SK-N-SH (cell line): ENCODE measurements at regions not wholly inside any gene's neighbourhood (a gene's known extent, or its start where the extent isn't known, plus 50 kb on each side); places are given as distances from the start of the nearest gene placed in this dataset.
"Not testable (repeated sequence)": the region's sequence is repeated elsewhere in the genome, so short reads cannot be mapped to it uniquely, and the experiment has no call there.

Source experiments
- CTCF ChIA-PET: fragments of 300-600, 350-600 bp; formaldehyde crosslinking; extraction: SDS; loops from one replicate; lab custom pipeline; 2021; lab: Yijun Ruan, JAX
- POLR2A ChIA-PET: fragments of 350-600 bp; sonication (Branson Sonifier 250); formaldehyde crosslinking; extraction: SDS; loops from one replicate; lab custom pipeline; 2020; ENCODE audit warnings: antibody characterized with exemption, inconsistent platforms; lab: Yijun Ruan, JAX
- DNase-seq: peaks from one replicate; pipeline ENCODE4 v3.0.0; 2012
- H2AFZ ChIP-seq: fragments of 200-600 bp; sonication (generic); 2 replicates; pipeline ENCODE4 v1.8.1; 2016; ENCODE audit warnings: antibody characterized with exemption, mild to moderate bottlenecking, low read depth
- H3F3A ChIP-seq: fragments of 200-600 bp; sonication (generic); replicated peaks from 2 replicates; pipeline ENCODE3; 2016; ENCODE audit warnings: antibody characterized with exemption, mild to moderate bottlenecking; ENCODE audit not compliant: insufficient read depth
- H3K27ac ChIP-seq, 2 experiments: fragments of 200-500 bp in 1 of 2; fragments of 200-600 bp in 1 of 2; sonication (Bioruptor generic) in 1 of 2; sonication (generic), shearing (Covaris generic) in 1 of 2; 2 replicates each; pipeline versions ENCODE4 v1.5.1 to v1.6.1; 2014 to 2016; ENCODE audit warnings: low read depth in 2 of 2, inconsistent platforms in 1 of 2, low read length in 1 of 2, mild to moderate bottlenecking in 1 of 2, mixed read lengths in 1 of 2
- H3K27me3 ChIP-seq: fragments of 200-600 bp; sonication (generic), shearing (Covaris generic); 2 replicates; pipeline ENCODE4 v1.6.1; 2016; ENCODE audit warnings: mixed run types; ENCODE audit not compliant: insufficient read depth
- H3K36me3 ChIP-seq, 2 experiments: fragments of 200-500 bp in 1 of 2; fragments of 200-600 bp in 1 of 2; sonication (Bioruptor generic) in 1 of 2; sonication (generic) in 1 of 2; replicated peaks in 1 of 2; 2 replicates each; pipeline versions ENCODE3 to v1.5.1; 2014 to 2016; ENCODE audit warnings: low read length in 1 of 2, mild to moderate bottlenecking in 1 of 2; ENCODE audit not compliant: insufficient read depth in 2 of 2, control insufficient read depth in 1 of 2
- H3K4me1 ChIP-seq, 2 experiments: fragments of 200-500 bp in 1 of 2; fragments of 200-600 bp in 1 of 2; sonication (Bioruptor generic) in 1 of 2; sonication (generic), shearing (Covaris generic) in 1 of 2; 2 replicates each; pipeline versions ENCODE4 v1.5.1 to v1.6.1; 2014 to 2016; ENCODE audit warnings: low read depth in 1 of 2, low read length in 1 of 2, mixed run types in 1 of 2; ENCODE audit not compliant: insufficient read depth in 2 of 2, control insufficient read depth in 1 of 2
- H3K4me2 ChIP-seq: fragments of 200-600 bp; sonication (generic), shearing (Covaris generic); 2 replicates; pipeline ENCODE4 v1.6.1; 2017; ENCODE audit warnings: mixed run types
- H3K4me3 ChIP-seq, 2 experiments: fragments of 200-500 bp in 1 of 2; fragments of 200-600 bp in 1 of 2; sonication (Bioruptor generic) in 1 of 2; sonication (generic), shearing (Covaris generic) in 1 of 2; 2 replicates each; pipeline versions ENCODE4 v1.5.1 to v1.8.1; 2014 to 2016; ENCODE audit warnings: low read depth in 2 of 2, inconsistent platforms in 1 of 2, low read length in 1 of 2, mild to moderate bottlenecking in 1 of 2, mixed read lengths in 1 of 2, moderate library complexity in 1 of 2
- H3K79me2 ChIP-seq: fragments of 200-600 bp; sonication (generic); 2 replicates; pipeline ENCODE4 v1.8.1; 2017; ENCODE audit warnings: mild to moderate bottlenecking; ENCODE audit not compliant: insufficient read depth
- H3K9ac ChIP-seq: fragments of 200-600 bp; sonication (generic); 2 replicates; pipeline ENCODE4 v1.6.1; 2017; ENCODE audit warnings: mixed run types
- H3K9me2 ChIP-seq: fragments of 200-600 bp; sonication (generic); 2 replicates; pipeline ENCODE4 v1.6.1; 2017; ENCODE audit warnings: mixed run types
- H3K9me3 ChIP-seq: fragments of 200-600 bp; sonication (generic); 2 replicates; pipeline ENCODE4 v1.6.1; 2017; ENCODE audit warnings: mixed run types, mild to moderate bottlenecking, moderate library complexity
- H4K20me1 ChIP-seq: fragments of 200-600 bp; sonication (generic); 2 replicates; pipeline ENCODE4 v1.6.1; 2017; ENCODE audit warnings: mild to moderate bottlenecking, mixed run types; ENCODE audit not compliant: insufficient read depth
- CTCF ChIP-seq: fragments of 200-600 bp; sonication (generic); IDR thresholded peaks from 2 replicates; pipeline ENCODE4 v1.6.1; 2017; ENCODE audit warnings: antibody characterized with exemption, mild to moderate bottlenecking, moderate library complexity
- ELF1 ChIP-seq: IDR thresholded peaks from 2 replicates; pipeline ENCODE4 v1.4.0; 2012
- FOSL2 ChIP-seq: IDR thresholded peaks from 2 replicates; pipeline ENCODE4 v1.4.0; 2012; ENCODE audit warnings: low read depth, mild to moderate bottlenecking, moderate library complexity, borderline replicate concordance
- FOXJ3 ChIP-seq: sonication (generic); formaldehyde crosslinking; IDR thresholded peaks from 2 replicates; pipeline ENCODE4 v1.5.1; 2020; ENCODE audit warnings: mild to moderate bottlenecking, missing genetic modification reagents
- FOXM1 ChIP-seq: IDR thresholded peaks from 2 replicates; pipeline ENCODE4 v1.4.0; 2012; ENCODE audit warnings: low read depth, mild to moderate bottlenecking
- GATA2 ChIP-seq: sonication (generic); formaldehyde crosslinking; IDR thresholded peaks from 2 replicates; pipeline ENCODE4 v1.5.0; 2020; ENCODE audit warnings: mild to moderate bottlenecking, missing genetic modification reagents
- MAX ChIP-seq: IDR thresholded peaks from 2 replicates; pipeline ENCODE4 v1.4.0; 2012; ENCODE audit warnings: low read depth
- MXI1 ChIP-seq: IDR thresholded peaks from 2 replicates; pipeline ENCODE4 v1.6.1; 2012; ENCODE audit warnings: mild to moderate bottlenecking, low read depth, low read length, improper control_type of control experiment
- RAD21 ChIP-seq: IDR thresholded peaks from 2 replicates; pipeline ENCODE4 v1.6.1; 2012; ENCODE audit warnings: mild to moderate bottlenecking, low read length
- SMC3 ChIP-seq: IDR thresholded peaks from 2 replicates; pipeline ENCODE4 v1.6.1; 2012; ENCODE audit warnings: low read depth, low read length, improper control_type of control experiment
- WGBS: methylation state at CpG from one replicate; pipeline ENCODE4 v1.1.6; 2017; ENCODE audit warnings: low lambda C conversion rate; 5-methylcytosine and 5-hydroxymethylcytosine counted together

- Histone ChIP-seq H3K9me3 (no peaks in the 10 kb centered on the region), H2AFZ (no peak overlapping the region), H3K4me3 (no peak overlapping the region; a peak in 1 of 4 replicates), H3K79me2 (no peaks in the 10 kb centered on the region), H3K9ac (no peak overlapping the region), H3K4me2 (peak overlapping the region; percentile 74; the same call in 1 of the 2 replicates), H3F3A (no peaks in the 10 kb centered on the region), H3K27me3 (no peaks in the 10 kb centered on the region), H3K36me3 (no peaks in the 10 kb centered on the region)
- TF ChIP-seq FOSL2: no peak
- TF ChIP-seq FOXM1: no peak
- no peak for TF ChIP-seq ELF1
- TF ChIP-seq SMC3: no peak
- TF ChIP-seq, all 33 proteins: peak for 0
- Histone ChIP-seq H4K20me1 (no peaks in the 10 kb centered on the region), H3K4me1 (peaks cover 5 to 11% of the 10 kb centered on the region in 2 experiments; a peak in 1 of 4 replicates), H3K27ac (no peak overlapping the region), H3K9me2 (no peaks in the 10 kb centered on the region)
- ChIA-PET CTCF (interaction anchor here (0.8 to 1.7 kb wide), 6 partner anchors 11 to 73 kb away, joined by 3 to 6 read pairs (median 4); no protein-coding TSS in a partner anchor), POLR2A (interaction anchor here (0.8 kb wide), 1 partner anchor 30 kb away, joined by 3 read pairs; no protein-coding TSS in a partner anchor)
- no peak for DNase-seq
- WGBS: 88% methylated on average over 26 of the region's 26 CpGs
These were observed 74.1 kb upstream of the MED13 start for GRCh38 chr17:62139141-62139540.

- not testable (repeated sequence) for H3K27ac ChIP-seq, H3K9ac ChIP-seq, H4K20me1 ChIP-seq, H3F3A ChIP-seq, H3K36me3 ChIP-seq, H3K79me2 ChIP-seq, H3K9me2 ChIP-seq, H3K27me3 ChIP-seq, H2AFZ ChIP-seq, H3K9me3 ChIP-seq
- 30% methylated on average over 12 of the region's 31 CpGs for WGBS
- ChIA-PET CTCF (interaction anchor here (1.0 to 1.7 kb wide), 5 partner anchors 12 to 29 kb away, joined by 3 to 6 read pairs (median 4); no protein-coding TSS in a partner anchor), POLR2A (interaction anchor here (0.8 kb wide), 1 partner anchor 29 kb away, joined by 3 read pairs; no protein-coding TSS in a partner anchor)
- peak; percentile 68 for TF ChIP-seq MAX
- TF ChIP-seq RAD21: 0 out of 2 replicates have a peak, but pooled peaks have one; percentile 17
- TF ChIP-seq FOXJ3: peak; percentile 58; the same call in 1 of the 2 replicates
- peak; percentile 36 for TF ChIP-seq CTCF
- TF ChIP-seq GATA2: peak; percentile 33; the same call in 1 of the 2 replicates
- TF ChIP-seq MXI1: peak; percentile 53; the same call in 1 of the 2 replicates
- peaks cover 5 to 11% of the 10 kb centered on the region in 2 experiments; a peak in 1 of 4 replicates for H3K4me1 ChIP-seq
- peak; percentile 77 for DNase-seq
- H3K4me2 ChIP-seq: peak overlapping the region; percentile 74
- peak overlapping the region; percentile 32 to 37 for H3K4me3 ChIP-seq
These were observed 73.6 kb upstream of the MED13 start for GRCh38 chr17:62138676-62139121.
